ENCODE measurements at regions not wholly inside any gene's neighbourhood (a gene's known extent, or its start where the extent isn't known, plus 50 kb on each side); places are given as distances from the start of the nearest gene placed in this dataset.
A peak's percentile ranks its signal among the peaks of the same experiment; 100 is the strongest.
"Not testable (repeated sequence)": the region's sequence is repeated elsewhere in the genome, so short reads cannot be mapped to it uniquely, and the experiment has no call there.

DNA sequence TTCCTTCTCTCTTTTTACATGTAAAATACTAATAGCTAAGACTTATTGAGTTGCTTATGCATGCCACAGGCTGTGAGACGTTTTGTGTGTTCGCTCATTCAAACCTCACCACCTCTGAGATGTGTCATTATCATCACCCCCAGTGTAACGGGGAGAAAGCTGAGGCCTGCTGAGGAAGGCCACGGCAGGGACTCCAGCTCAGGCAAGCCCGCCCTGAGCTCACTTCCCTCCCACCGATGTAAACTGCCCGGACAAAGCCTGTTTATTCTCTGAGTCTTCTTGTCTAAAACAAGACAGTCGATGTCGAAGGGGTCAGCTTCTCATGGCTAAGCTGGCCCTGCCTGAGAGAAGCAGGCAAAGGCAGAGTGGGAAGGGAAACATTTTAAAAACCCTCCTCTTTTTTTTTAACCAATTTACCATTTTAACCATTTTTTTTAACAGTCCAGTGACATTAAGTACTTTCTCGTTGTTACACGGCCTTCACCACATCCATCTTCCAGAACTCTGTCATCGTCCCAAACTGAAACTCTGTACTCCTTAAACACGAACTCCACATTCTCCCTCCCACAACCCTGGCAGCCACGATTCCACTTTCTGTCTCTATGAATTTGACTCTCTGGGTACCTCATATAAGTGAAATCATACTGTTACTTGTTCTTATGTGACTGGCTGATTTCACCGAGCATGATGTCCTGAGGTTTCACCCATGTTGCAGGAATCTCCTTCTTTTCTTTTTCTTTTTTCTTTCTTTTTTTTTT, 204.8 kb upstream of the GALNT2 start:
- DNase-seq, result peak; percentile 27 to 34

GRCh38 chr1:229863651-229864545, 203.1 kb upstream of the GALNT2 start:
- DNase-seq, result no peak

GRCh38 chr1:229864686-229865230, 202.3 kb upstream of the GALNT2 start:
- DNase-seq, result no peak

DNA sequence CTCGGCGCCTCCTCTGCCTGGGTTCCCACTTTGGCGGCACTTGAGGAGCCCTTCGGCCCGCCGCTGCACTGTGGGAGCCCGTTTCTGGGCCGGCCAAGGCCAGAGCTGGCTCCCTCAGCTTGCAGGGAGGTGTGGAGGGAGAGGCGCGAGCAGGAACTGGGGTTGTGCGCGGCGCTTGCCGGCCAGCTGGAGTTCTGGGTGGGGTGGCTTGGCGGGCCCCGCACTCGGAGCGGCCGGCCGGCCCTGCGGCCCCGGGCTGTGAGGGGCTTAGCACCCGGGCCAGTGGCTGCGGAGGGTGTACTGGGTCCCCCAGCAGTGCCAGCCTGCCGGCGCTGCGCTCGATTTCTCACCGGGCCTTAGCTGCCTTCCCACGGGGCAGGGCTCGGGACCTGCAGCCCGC, 201.7 kb upstream of the GALNT2 start:
- not testable (repeated sequence) for DNase-seq

DNA sequence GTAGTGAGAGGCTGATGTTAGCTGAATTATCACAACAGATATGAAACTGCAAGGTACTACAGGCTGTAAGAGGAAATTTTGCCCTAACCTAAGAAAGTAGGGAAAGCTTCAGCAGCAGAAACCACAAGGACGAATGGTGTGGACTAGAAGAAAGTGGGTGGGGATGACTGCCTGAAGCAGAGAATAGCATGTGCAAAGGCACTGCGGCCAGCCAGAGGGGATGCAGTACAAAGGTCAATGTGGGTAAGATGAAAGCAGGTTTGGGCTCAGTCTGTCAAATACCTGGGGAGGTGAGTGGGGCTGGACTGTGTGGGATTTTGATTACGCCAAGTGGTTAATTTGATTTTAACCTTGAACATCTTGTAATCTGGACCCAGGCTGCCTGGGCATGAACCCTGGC, 199.3 kb upstream of the GALNT2 start:
- no peak for DNase-seq

DNA sequence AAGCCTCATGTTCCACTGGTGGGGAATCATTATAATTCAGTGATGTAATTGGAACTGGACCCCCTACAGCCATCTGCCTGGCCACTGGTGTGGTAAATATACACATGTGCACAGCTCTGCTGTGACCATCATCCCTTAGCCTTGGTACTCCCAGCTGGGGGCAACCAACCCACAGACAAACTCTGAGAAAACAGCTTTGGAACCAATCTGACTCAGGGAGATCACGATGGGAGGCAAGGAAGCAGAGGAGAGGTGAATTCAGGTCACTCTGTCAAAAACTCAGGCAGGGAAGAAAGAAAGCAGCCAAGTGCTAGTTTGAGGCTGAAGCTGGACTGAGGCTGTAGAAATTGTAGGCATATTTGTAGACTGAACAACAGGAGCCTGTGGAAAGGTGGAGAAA, 197.8 kb upstream of the GALNT2 start:
- no peak for DNase-seq

DNA sequence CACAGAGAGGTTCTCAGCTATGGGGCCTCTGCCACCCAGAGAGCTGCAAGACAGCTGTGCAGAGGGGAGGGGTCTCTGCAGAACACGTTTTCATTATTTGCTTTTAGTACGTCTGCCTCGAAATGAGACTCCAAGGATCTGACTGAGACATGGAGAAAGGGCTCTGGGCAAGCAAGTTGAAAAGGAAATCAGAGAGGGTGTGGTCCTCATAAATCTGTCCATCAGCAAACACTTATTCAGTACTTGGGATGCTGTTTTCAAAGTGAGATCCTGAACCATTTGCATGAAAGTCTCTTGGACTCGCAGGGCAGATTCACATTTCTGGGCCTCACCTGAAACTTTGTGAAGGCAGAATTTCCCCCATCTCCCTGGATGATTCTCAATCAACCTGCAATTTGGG, 197.4 kb upstream of the GALNT2 start:
- no peak for DNase-seq

- DNase-seq, result no peak
These were observed 196.7 kb upstream of the GALNT2 start for GRCh38 chr1:229870381-229870780.

DNA sequence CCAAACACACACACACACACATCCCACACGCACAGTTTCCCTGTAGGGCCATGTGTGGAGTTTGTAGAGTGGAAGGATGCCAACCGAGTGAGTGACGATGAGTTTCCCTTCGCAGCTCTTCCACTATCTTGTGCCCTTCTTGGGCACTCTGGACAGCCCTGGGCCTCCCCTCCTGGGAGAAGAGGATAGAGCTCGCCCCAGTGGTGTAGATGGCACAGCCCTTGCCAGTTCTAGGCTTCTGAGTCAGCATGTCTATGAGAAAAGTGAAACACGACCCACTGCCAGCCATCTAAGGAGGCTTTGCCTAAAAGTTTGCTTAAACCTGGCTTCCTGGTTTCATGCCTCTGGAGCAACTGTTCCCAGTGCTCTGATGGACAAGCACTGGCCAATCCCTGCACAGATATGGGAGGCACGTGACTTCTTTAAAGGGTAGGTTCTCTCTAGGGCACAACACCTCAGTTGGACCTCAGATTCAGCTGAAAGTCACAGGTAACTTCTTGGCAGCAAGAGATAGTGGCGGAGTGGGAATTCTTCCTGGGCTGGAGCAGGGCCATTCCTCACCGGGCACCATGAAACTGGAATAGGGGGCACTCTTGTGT, 195.9 kb upstream of the GALNT2 start:
- no peak for DNase-seq

DNA sequence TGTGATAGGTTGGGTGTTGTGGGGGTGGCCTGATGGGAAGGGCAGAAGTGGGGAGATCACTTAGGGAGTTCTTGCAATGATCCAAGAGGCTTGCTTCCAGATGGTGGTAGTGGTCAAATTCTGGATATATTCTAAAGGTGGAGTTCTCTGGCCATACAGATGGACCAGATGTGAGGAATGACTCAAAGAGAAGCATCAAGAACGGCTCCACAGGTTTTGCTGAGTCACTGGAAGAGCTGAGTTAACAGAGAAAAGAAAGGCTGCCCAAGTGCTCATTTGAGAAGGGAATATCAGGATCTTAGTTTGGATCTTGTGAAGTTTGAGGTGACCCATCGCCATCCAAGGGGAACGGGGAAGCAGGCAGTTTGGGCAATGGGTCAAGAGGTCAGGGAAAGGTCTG, 192.9 kb upstream of the GALNT2 start:
- no peak for DNase-seq

GRCh38 chr1:229874609-229875008, 192.4 kb upstream of the GALNT2 start:
- DNase-seq, result no peak

GRCh38 chr1:229875086-229875485, 192.0 kb upstream of the GALNT2 start:
- DNase-seq, result no peak

- no peak for DNase-seq
These were observed 187.3 kb upstream of the GALNT2 start for GRCh38 chr1:229879746-229880145.

GRCh38 chr1:229880271-229881170, 186.5 kb upstream of the GALNT2 start:
- DNase-seq, result no peak

DNA sequence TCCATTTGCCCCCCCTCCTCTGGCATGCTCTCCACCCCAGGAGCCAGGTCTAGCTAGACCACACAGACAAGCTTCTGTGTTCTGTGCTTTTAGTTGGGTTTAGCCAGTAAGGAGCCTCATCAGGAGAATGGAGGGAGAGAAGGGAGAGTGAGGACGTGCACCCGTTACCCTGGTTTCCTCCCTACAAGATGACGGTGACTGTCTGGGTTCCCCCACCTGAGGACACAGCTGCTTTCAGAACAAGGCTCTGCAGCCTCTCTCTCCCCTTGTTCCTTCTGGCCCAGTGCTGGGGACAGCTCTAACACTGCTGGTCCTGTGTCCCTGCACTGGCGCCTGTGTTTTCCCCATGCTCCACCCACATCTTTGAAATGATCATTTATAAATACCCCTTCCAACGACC, 184.4 kb upstream of the GALNT2 start:
- DNase-seq, result no peak

- no peak for DNase-seq
These were observed 183.4 kb upstream of the GALNT2 start for GRCh38 chr1:229883504-229884200.

GRCh38 chr1:229884765-229885164, 182.3 kb upstream of the GALNT2 start:
- DNase-seq, result no peak

DNA sequence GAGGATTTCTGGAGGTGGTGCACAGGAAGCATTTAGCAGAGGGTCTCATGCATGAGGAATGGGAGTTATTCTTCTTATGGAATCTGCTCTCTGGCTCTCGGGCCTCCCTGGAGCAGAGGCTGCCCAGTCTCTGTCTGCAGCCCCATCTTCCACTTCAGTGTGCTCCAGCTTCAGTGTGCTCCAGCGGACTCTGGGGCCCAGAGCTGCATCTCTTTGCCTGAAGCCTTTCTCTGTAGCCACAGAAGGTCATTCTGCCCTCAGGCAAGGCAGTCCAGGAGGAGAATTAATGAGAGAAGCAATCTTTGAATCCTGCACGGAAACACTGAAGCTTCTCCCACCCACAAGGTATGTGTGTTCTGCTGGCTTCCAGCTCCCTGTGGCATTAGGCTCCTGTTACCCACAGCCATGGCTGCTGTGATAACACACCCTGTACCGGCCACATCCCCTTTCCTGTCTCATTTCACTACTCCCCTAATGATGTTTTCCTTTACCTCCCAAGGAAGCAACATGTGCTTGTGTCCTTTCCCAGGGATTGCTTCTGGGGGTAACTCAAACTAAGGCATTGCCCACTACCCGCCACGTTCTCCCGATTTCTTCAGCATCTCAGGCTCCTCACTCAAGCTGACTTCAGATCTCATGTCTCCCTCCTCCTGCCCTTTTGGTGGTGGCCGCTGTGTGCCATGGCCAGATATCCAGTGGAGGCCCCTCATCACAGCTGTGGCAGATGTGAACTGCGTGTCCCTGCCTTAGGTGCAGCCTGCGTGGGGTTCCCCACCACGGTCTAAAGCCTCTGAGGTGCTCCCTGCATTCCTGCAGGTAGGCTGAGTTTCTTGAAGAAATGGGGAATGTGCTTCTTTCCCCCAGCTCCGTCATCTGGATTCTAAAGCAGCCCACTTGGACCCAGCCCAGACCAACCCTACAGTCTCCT, 181.2 kb upstream of the GALNT2 start:
- DNase-seq, result no peak

GRCh38 chr1:229886636-229887035, 180.4 kb upstream of the GALNT2 start:
- no peak for DNase-seq

GRCh38 chr1:229887043-229887822, 179.8 kb upstream of the GALNT2 start:
- DNase-seq, result peak in 1 of 2 donors; percentile 46
